SK-N-SH treated with all-trans-retinoic acid at 6 μM for 48 hours (cell line): ENCODE measurements at regions not wholly inside any gene's neighbourhood (a gene's known extent, or its start where the extent isn't known, plus 50 kb on each side); places are given as distances from the start of the nearest gene placed in this dataset.

Experiments
- ATAC-seq: fragments of 200-7000 bp; cut with Tn5 transposase; 3 replicates; pipeline ENCODE4 v1.9.1; 2020; ENCODE audit warnings: mild to moderate bottlenecking, moderate library complexity
- ARNTL ChIP-seq: fragments of 450-650 bp; formaldehyde crosslinking; IDR thresholded peaks from 2 replicates; pipeline ENCODE4 v1.5.0; 2020; ENCODE audit warnings: low read depth, mild to moderate bottlenecking, moderate library complexity, borderline replicate concordance
- BACH2 ChIP-seq: fragments of 250-450 bp; sonication (Bioruptor Pico); IDR thresholded peaks from 2 replicates; pipeline ENCODE4 v1.9.0; 2021; ENCODE audit warnings: mild to moderate bottlenecking, borderline replicate concordance
- CREB5 ChIP-seq: fragments of 250-450 bp; sonication (Bioruptor Pico); IDR thresholded peaks from 2 replicates; pipeline ENCODE4 v1.5.1; 2020; ENCODE audit warnings: low read depth, mild to moderate bottlenecking, moderate library complexity
- CSDC2 ChIP-seq: fragments of 250-450 bp; sonication (Bioruptor Pico); IDR thresholded peaks from 2 replicates; pipeline ENCODE4 v1.5.0; 2020; ENCODE audit warnings: mild to moderate bottlenecking, moderate library complexity
- CSRNP3 ChIP-seq: fragments of 250-450 bp; sonication (Bioruptor Pico); IDR thresholded peaks from 2 replicates; pipeline ENCODE4 v1.5.1; 2021; ENCODE audit warnings: mild to moderate bottlenecking, moderate library complexity
- ESRRG ChIP-seq: fragments of 250-450 bp; sonication (Bioruptor Pico); IDR thresholded peaks from 2 replicates; pipeline ENCODE4 v1.6.1; 2021; ENCODE audit warnings: mild to moderate bottlenecking
- GLIS3 ChIP-seq: fragments of 250-450 bp; sonication (Bioruptor Pico); IDR thresholded peaks from 2 replicates; pipeline ENCODE4 v1.5.0; 2020; ENCODE audit warnings: mild to moderate bottlenecking, moderate library complexity
- ISL1 ChIP-seq: fragments of 250-450 bp; sonication (Bioruptor Pico); IDR thresholded peaks from 2 replicates; pipeline ENCODE4 v2.1.2; 2022; ENCODE audit warnings: mild to moderate bottlenecking, moderate library complexity
- OSR1 ChIP-seq: fragments of 250-450 bp; sonication (Bioruptor Pico); IDR thresholded peaks from 2 replicates; pipeline ENCODE4 v1.8.0; 2022; ENCODE audit warnings: moderate library complexity, mild to moderate bottlenecking, inconsistent platforms
- PATZ1 ChIP-seq: fragments of 250-450 bp; sonication (Bioruptor Pico); IDR thresholded peaks from 2 replicates; pipeline ENCODE4 v1.8.0; 2020; ENCODE audit warnings: mild to moderate bottlenecking, moderate library complexity, borderline replicate concordance
- POU6F1 ChIP-seq: fragments of 250-450 bp; sonication (Bioruptor Pico); IDR thresholded peaks from 2 replicates; pipeline ENCODE4 v1.8.0; 2021; ENCODE audit warnings: low read depth, mild to moderate bottlenecking, moderate library complexity, borderline replicate concordance
- PPARA ChIP-seq: fragments of 250-450 bp; sonication (Bioruptor Pico); IDR thresholded peaks from 2 replicates; pipeline ENCODE4 v1.5.0; 2020; ENCODE audit warnings: mild to moderate bottlenecking, borderline replicate concordance
- RARB ChIP-seq: fragments of 250-450 bp; sonication (Bioruptor Pico); IDR thresholded peaks from 2 replicates; pipeline ENCODE4 v1.8.0; 2021; ENCODE audit warnings: mild to moderate bottlenecking, moderate library complexity
- SNAI2 ChIP-seq: fragments of 250-450 bp; sonication (Bioruptor Pico); IDR thresholded peaks from 2 replicates; pipeline ENCODE4 v1.5.0; 2020; ENCODE audit warnings: mild to moderate bottlenecking, moderate library complexity
- TCF4 ChIP-seq: fragments of 250-450 bp; sonication (Bioruptor Pico); IDR thresholded peaks from 2 replicates; pipeline ENCODE4 v1.8.0; 2021; ENCODE audit warnings: mild to moderate bottlenecking, moderate library complexity, borderline replicate concordance
- TOX ChIP-seq: fragments of 250-450 bp; sonication (Bioruptor Pico); IDR thresholded peaks from 2 replicates; pipeline ENCODE4 v1.8.0; 2021; ENCODE audit warnings: mild to moderate bottlenecking, moderate library complexity, borderline replicate concordance
- ZC3H10 ChIP-seq: fragments of 250-450 bp; sonication (Bioruptor Pico); IDR thresholded peaks from 2 replicates; pipeline ENCODE4 v1.5.1; 2021; ENCODE audit warnings: mild to moderate bottlenecking, moderate library complexity
- ZFP3 ChIP-seq: fragments of 250-450 bp; sonication (Bioruptor Pico); IDR thresholded peaks from 2 replicates; pipeline ENCODE4 v1.5.0; 2020; ENCODE audit warnings: mild to moderate bottlenecking, moderate library complexity
- ZFP30 ChIP-seq: fragments of 450-650 bp; formaldehyde crosslinking; IDR thresholded peaks from 2 replicates; pipeline ENCODE4 v1.5.0; 2022; ENCODE audit warnings: mild to moderate bottlenecking, moderate library complexity
- ZNF565 ChIP-seq: fragments of 450-650 bp; formaldehyde crosslinking; conservative IDR thresholded peaks from 2 replicates; pipeline ENCODE4 v1.5.0; 2020; ENCODE audit warnings: low read depth, mild to moderate bottlenecking, moderate library complexity
- ZNF70 ChIP-seq: fragments of 450-650 bp; formaldehyde crosslinking; IDR thresholded peaks from 2 replicates; pipeline ENCODE4 v1.5.0; 2020; ENCODE audit warnings: mild to moderate bottlenecking, moderate library complexity
- ZNF8 ChIP-seq: fragments of 450-650 bp; formaldehyde crosslinking; IDR thresholded peaks from 2 replicates; pipeline ENCODE4 v1.5.0; 2020; ENCODE audit warnings: mild to moderate bottlenecking, moderate library complexity

- TF ChIP-seq ISL1 (CRISPR knock-in tag) (no peak), ESRRG (no peak), POU6F1 (CRISPR knock-in tag) (no peak), OSR1 (CRISPR knock-in tag) (no peak), PPARA (CRISPR knock-in tag) (no peak), ZFP30 (no peak), ZFP3 (no peak), ZNF565 (CRISPR knock-in tag) (no peak), TCF4 (CRISPR knock-in tag) (no peak), TOX (CRISPR knock-in tag) (no peak), CSRNP3 (CRISPR knock-in tag) (no peak), CSDC2 (no peak), PATZ1 (CRISPR knock-in tag) (no peak), RARB (no peak), SNAI2 (CRISPR knock-in tag) (no peak), BACH2 (no peak), ZNF8 (no peak), GLIS3 (CRISPR knock-in tag) (no peak), ZNF70 (CRISPR knock-in tag) (no peak), CREB5 (CRISPR knock-in tag) (no peak)
- TF ChIP-seq, all 23 proteins: peak for 0
- ATAC-seq, result no peak
Observed at GRCh38 chr2:155161314-155161713, 462.8 kb downstream of the KCNJ3 start.

- ATAC-seq, result no peak
Observed at GRCh38 chr2:155157711-155158110, 459.2 kb downstream of the KCNJ3 start.

GRCh38 chr2:155157065-155157464 is 458.6 kb downstream of the KCNJ3 start:
- ATAC-seq, result peak; percentile 52; the same call in 2 of the 3 replicates
- TF ChIP-seq ISL1 (CRISPR knock-in tag) (0 out of 2 replicates have a peak, but pooled peaks have one; percentile 14), ESRRG (no peak)

More at GRCh38 chr2:155157711-155158110, 459.2 kb downstream of the KCNJ3 start:
- no peak for TF ChIP-seq ZNF8

GRCh38 chr2:155151945-155152344 is 453.4 kb downstream of the KCNJ3 start:
- TF ChIP-seq POU6F1 (CRISPR knock-in tag) (no peak), TCF4 (CRISPR knock-in tag) (no peak), CSDC2 (no peak)
- TF ChIP-seq, all 23 proteins: peak for 0
- ATAC-seq, result no peak

GRCh38 chr2:155151472-155151871 is 453.0 kb downstream of the KCNJ3 start:
- ATAC-seq, result no peak
- TF ChIP-seq CREB5 (CRISPR knock-in tag) (no peak), ZC3H10 (no peak), ZFP3 (no peak), PATZ1 (CRISPR knock-in tag) (no peak), TCF4 (CRISPR knock-in tag) (no peak), CSRNP3 (CRISPR knock-in tag) (no peak), SNAI2 (CRISPR knock-in tag) (no peak), ZNF8 (no peak), ESRRG (no peak), BACH2 (no peak), CSDC2 (no peak), GLIS3 (CRISPR knock-in tag) (no peak), ARNTL (no peak)
